Gastrocnemius medialis (tissue), 4 donors: ENCODE measurements at regions not wholly inside any gene's neighbourhood (a gene's known extent, or its start where the extent isn't known, plus 50 kb on each side); places are given as distances from the start of the nearest gene placed in this dataset.
"Not testable (repeated sequence)": the region's sequence is repeated elsewhere in the genome, so short reads cannot be mapped to it uniquely, and the experiment has no call there.

Experiments
- POLR2A ChIP-seq, 2 donors: fragments of 450-650 bp; IDR thresholded peaks; one replicate each; pipeline ENCODE4 v1.6.1; 2017; ENCODE audit warnings: antibody characterized with exemption in 2 of 2, mild to moderate bottlenecking in 2 of 2, moderate library complexity in 2 of 2
- TF ChIP-seq, protein P1 (sequence below), 5 experiments: fragments of 450-650 bp in 3 of 5; fragments of 200-600 bp in 2 of 5; sonication (generic) in 2 of 5; IDR thresholded peaks in 4 of 5; conservative IDR thresholded peaks in 1 of 5; 1 replicate in 4 of 5; 2 replicates in 1 of 5; pipeline ENCODE4 v1.5.1; 2016 to 2019; ENCODE audit warnings: antibody characterized with exemption in 5 of 5, mild to moderate bottlenecking in 3 of 5, moderate library complexity in 3 of 5

DNA sequence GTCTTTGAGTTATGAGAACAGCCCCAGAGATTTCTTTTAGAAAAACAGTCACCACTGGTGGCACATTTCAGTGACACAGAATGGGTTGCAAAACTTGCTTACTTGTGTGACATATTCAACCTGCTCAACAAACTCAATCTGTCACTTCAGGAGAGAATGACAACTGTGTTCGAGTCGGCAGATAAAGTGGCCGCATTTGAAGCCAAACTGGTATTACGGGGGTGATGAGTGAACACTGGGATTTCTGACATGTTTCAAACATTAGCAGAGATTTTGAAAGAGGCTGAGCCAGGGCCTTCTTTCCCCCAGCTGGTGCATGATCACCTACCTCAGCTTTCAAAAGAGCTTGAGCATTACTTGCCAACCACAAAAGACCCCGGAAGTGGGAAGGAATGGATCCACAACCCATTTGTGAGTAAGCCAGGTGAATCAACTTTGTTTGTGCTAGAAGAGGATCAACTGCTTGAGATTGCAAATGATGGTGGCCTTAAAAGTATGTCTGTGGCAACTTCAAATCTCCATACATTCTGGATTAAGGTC is 210.7 kb upstream of the IRS2 start:
- TF ChIP-seq, protein P1, sequence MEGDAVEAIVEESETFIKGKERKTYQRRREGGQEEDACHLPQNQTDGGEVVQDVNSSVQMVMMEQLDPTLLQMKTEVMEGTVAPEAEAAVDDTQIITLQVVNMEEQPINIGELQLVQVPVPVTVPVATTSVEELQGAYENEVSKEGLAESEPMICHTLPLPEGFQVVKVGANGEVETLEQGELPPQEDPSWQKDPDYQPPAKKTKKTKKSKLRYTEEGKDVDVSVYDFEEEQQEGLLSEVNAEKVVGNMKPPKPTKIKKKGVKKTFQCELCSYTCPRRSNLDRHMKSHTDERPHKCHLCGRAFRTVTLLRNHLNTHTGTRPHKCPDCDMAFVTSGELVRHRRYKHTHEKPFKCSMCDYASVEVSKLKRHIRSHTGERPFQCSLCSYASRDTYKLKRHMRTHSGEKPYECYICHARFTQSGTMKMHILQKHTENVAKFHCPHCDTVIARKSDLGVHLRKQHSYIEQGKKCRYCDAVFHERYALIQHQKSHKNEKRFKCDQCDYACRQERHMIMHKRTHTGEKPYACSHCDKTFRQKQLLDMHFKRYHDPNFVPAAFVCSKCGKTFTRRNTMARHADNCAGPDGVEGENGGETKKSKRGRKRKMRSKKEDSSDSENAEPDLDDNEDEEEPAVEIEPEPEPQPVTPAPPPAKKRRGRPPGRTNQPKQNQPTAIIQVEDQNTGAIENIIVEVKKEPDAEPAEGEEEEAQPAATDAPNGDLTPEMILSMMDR (IDR thresholded peaks at IDR 0.05 in 4 of 5, conservative IDR thresholded peaks at IDR 0.05 in 1 of 5): not testable (repeated sequence)
- TF ChIP-seq POLR2A (IDR thresholded peaks at IDR 0.05): not testable (repeated sequence)
